IMR-90 (cell line): ENCODE measurements at regions not wholly inside any gene's neighbourhood (a gene's known extent, or its start where the extent isn't known, plus 50 kb on each side); places are given as distances from the start of the nearest gene placed in this dataset.
"Not testable (repeated sequence)": the region's sequence is repeated elsewhere in the genome, so short reads cannot be mapped to it uniquely, and the experiment has no call there.

Experiments used
- BHLHE40 ChIP-seq: fragments of 150-350 bp; IDR thresholded peaks from 2 replicates; pipeline ENCODE4 v1.6.1; 2016; ENCODE audit warnings: mild to moderate bottlenecking, low read depth, low read length
- POLR2A ChIP-seq: IDR thresholded peaks from 2 replicates; pipeline ENCODE4 v1.6.1; 2012; ENCODE audit warnings: mild to moderate bottlenecking, low read depth, low read length
- TF ChIP-seq, protein P1 (sequence below): conservative IDR thresholded peaks from 2 replicates; pipeline ENCODE4 v1.5.1; 2012; ENCODE audit warnings: mild to moderate bottlenecking, low read depth, low read length, improper control_type of control experiment

DNA sequence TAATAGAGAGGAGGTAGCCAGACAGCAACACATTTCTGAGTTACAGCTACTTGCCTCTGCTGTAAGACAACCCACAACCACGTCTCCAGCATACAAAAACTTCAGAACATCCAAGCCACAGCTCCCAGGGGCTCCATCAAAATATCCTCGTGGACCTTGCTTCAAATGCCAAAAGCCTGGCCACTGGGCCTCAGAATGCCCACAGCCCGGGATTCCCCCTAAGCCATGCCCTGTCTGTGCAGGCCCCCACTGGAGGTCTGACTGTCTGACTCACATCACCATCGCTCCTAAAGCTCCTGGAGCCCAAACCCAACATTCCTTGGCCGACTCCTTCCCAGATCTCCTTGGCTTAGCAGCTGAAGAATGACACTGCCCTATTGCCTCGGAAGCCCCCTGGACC is 186.6 kb upstream of the MAGEB16 start:
- TF ChIP-seq, protein P1, sequence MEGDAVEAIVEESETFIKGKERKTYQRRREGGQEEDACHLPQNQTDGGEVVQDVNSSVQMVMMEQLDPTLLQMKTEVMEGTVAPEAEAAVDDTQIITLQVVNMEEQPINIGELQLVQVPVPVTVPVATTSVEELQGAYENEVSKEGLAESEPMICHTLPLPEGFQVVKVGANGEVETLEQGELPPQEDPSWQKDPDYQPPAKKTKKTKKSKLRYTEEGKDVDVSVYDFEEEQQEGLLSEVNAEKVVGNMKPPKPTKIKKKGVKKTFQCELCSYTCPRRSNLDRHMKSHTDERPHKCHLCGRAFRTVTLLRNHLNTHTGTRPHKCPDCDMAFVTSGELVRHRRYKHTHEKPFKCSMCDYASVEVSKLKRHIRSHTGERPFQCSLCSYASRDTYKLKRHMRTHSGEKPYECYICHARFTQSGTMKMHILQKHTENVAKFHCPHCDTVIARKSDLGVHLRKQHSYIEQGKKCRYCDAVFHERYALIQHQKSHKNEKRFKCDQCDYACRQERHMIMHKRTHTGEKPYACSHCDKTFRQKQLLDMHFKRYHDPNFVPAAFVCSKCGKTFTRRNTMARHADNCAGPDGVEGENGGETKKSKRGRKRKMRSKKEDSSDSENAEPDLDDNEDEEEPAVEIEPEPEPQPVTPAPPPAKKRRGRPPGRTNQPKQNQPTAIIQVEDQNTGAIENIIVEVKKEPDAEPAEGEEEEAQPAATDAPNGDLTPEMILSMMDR: not testable (repeated sequence)
- TF ChIP-seq POLR2A, BHLHE40: not testable (repeated sequence)
